Gastrocnemius medialis (tissue), 4 donors: ENCODE measurements at regions not wholly inside any gene's neighbourhood (a gene's known extent, or its start where the extent isn't known, plus 50 kb on each side); places are given as distances from the start of the nearest gene placed in this dataset.
"Not testable (repeated sequence)": the region's sequence is repeated elsewhere in the genome, so short reads cannot be mapped to it uniquely, and the experiment has no call there.

ENCODE experiments used
- ATAC-seq, 2 donors: fragments of 150-250 bp; one replicate each; pipeline ENCODE4 v1.9.1; 2016
- DNase-seq, 2 donors: peaks; one replicate each; pipeline ENCODE4 v3.0.0-alpha.2; 2019
- H3K27ac ChIP-seq, 4 donors: fragments of 200-600 bp; sonication (generic); 1 replicate in 1 of 4; 2 replicates in 3 of 4; pipeline ENCODE4 v1.5.1; 2016 to 2018; ENCODE audit warnings: mild to moderate bottlenecking in 2 of 4, moderate library complexity in 1 of 4
- H3K27me3 ChIP-seq, 3 donors: fragments of 200-600 bp; sonication (generic) in 2 of 3; 1 replicate in 1 of 3; 2 replicates in 2 of 3; pipeline versions ENCODE4 v1.5.1 to v1.6.0; 2016 to 2019; ENCODE audit warnings: mild to moderate bottlenecking in 1 of 3, moderate library complexity in 1 of 3
- H3K36me3 ChIP-seq, 2 donors: fragments of 200-600 bp; sonication (generic) in 1 of 2; one replicate each; pipeline ENCODE4 v1.5.1; 2017 to 2018
- H3K4me1 ChIP-seq, 2 donors: fragments of 200-600 bp; sonication (generic) in 1 of 2; one replicate each; pipeline ENCODE4 v1.5.1; 2016 to 2017; ENCODE audit warnings: mild to moderate bottlenecking in 2 of 2
- H3K4me3 ChIP-seq, 4 donors: fragments of 200-600 bp; sonication (generic) in 3 of 4; 1 replicate in 1 of 4; 2 replicates in 3 of 4; pipeline ENCODE4 v1.5.1; 2016 to 2019; ENCODE audit warnings: mild to moderate bottlenecking in 2 of 4
- H3K9me3 ChIP-seq, 3 donors: fragments of 200-600 bp; sonication (generic) in 2 of 3; 1 replicate in 1 of 3; 2 replicates in 2 of 3; pipeline ENCODE4 v1.5.1; 2016 to 2019
- CTCF ChIP-seq, 5 experiments: fragments of 450-650 bp in 3 of 5; fragments of 200-600 bp in 2 of 5; sonication (generic) in 2 of 5; IDR thresholded peaks in 4 of 5; conservative IDR thresholded peaks in 1 of 5; 1 replicate in 4 of 5; 2 replicates in 1 of 5; pipeline ENCODE4 v1.5.1; 2016 to 2019; ENCODE audit warnings: antibody characterized with exemption in 5 of 5, mild to moderate bottlenecking in 3 of 5, moderate library complexity in 3 of 5
- POLR2A ChIP-seq, 2 donors: fragments of 450-650 bp; IDR thresholded peaks; one replicate each; pipeline ENCODE4 v1.6.1; 2017; ENCODE audit warnings: antibody characterized with exemption in 2 of 2, mild to moderate bottlenecking in 2 of 2, moderate library complexity in 2 of 2
- in situ Hi-C, 4 donors: fragments of 200-750 bp; cut with MboI; loops; one replicate each; pipeline versions ENCODE4 v1.15.0 to v1.8.0; 2017; ENCODE audit warnings: low sequenced_read_pairs in 4 of 4
- intact Hi-C: fragments of 100-400 bp; cut with DNase I; formaldehyde crosslinking; loops from one replicate; pipeline ENCODE4 v1.15.1; 2023; ENCODE audit warnings: low total_unique reads

- no peaks in the 10 kb centered on the region for H3K27me3 ChIP-seq
- no peaks in the 10 kb centered on the region for H3K4me1 ChIP-seq
- H3K9me3 ChIP-seq, result no peaks in the 10 kb centered on the region
- no peak overlapping the region for H3K27ac ChIP-seq
- in situ Hi-C loops, result no loop called here
- TF ChIP-seq CTCF (IDR thresholded peaks at IDR 0.05 in 4 of 5, conservative IDR thresholded peaks at IDR 0.05 in 1 of 5) (no peak), POLR2A (IDR thresholded peaks at IDR 0.05) (no peak)
- no peak overlapping the region for H3K4me3 ChIP-seq
- ATAC-seq (no peak), DNase-seq (no peak)
- H3K36me3 ChIP-seq, result no peaks in the 10 kb centered on the region
- intact Hi-C loops, result no loop called here
Observed at GRCh38 chr3:22012471-22012870, 261.5 kb upstream of the ZNF385D start.

- no peaks in the 10 kb centered on the region for H3K4me1 ChIP-seq
- H3K4me3 ChIP-seq, result no peak overlapping the region
- in situ Hi-C loops (no loop called here), intact Hi-C loops (no loop called here)
- no peaks in the 10 kb centered on the region for H3K9me3 ChIP-seq
- no peak overlapping the region for H3K27ac ChIP-seq
- TF ChIP-seq POLR2A (IDR thresholded peaks at IDR 0.05) (no peak), CTCF (IDR thresholded peaks at IDR 0.05 in 4 of 5, conservative IDR thresholded peaks at IDR 0.05 in 1 of 5) (no peak)
- no peak for DNase-seq
- no peak for ATAC-seq
- no peaks in the 10 kb centered on the region for H3K27me3 ChIP-seq
- no peaks in the 10 kb centered on the region for H3K36me3 ChIP-seq
Observed at GRCh38 chr3:22013641-22014040, 262.6 kb upstream of the ZNF385D start.

GRCh38 chr3:22016197-22016596, 265.2 kb upstream of the ZNF385D start:
- TF ChIP-seq CTCF (IDR thresholded peaks at IDR 0.05 in 4 of 5, conservative IDR thresholded peaks at IDR 0.05 in 1 of 5) (no peak), POLR2A (IDR thresholded peaks at IDR 0.05) (no peak)
- DNase-seq (no peak), ATAC-seq (peak in 1 of 2 donors; percentile 42)
- Histone ChIP-seq H3K4me3 (no peak overlapping the region), H3K27ac (no peak overlapping the region), H3K27me3 (no peaks in the 10 kb centered on the region), H3K36me3 (no peaks in the 10 kb centered on the region), H3K9me3 (no peaks in the 10 kb centered on the region), H3K4me1 (no peaks in the 10 kb centered on the region)
- in situ Hi-C loops (no loop called here), intact Hi-C loops (no loop called here)

GRCh38 chr3:22024638-22025037, 273.6 kb upstream of the ZNF385D start:
- H3K9me3 ChIP-seq, H3K4me3 ChIP-seq, DNase-seq, ATAC-seq, H3K4me1 ChIP-seq, in situ Hi-C loops, intact Hi-C loops, H3K27ac ChIP-seq, H3K36me3 ChIP-seq, H3K27me3 ChIP-seq: not testable (repeated sequence)

GRCh38 chr3:22029480-22029879, 278.5 kb upstream of the ZNF385D start:
- H3K27me3 ChIP-seq, result no peaks in the 10 kb centered on the region
- H3K4me3 ChIP-seq, result no peak overlapping the region
- ATAC-seq (no peak), DNase-seq (no peak)
- H3K4me1 ChIP-seq, result no peaks in the 10 kb centered on the region
- in situ Hi-C loops, result no loop called here
- H3K36me3 ChIP-seq, result no peaks in the 10 kb centered on the region
- no peaks in the 10 kb centered on the region for H3K9me3 ChIP-seq
- no peak overlapping the region for H3K27ac ChIP-seq
- intact Hi-C loops, result no loop called here
- TF ChIP-seq CTCF (IDR thresholded peaks at IDR 0.05 in 4 of 5, conservative IDR thresholded peaks at IDR 0.05 in 1 of 5) (no peak), POLR2A (IDR thresholded peaks at IDR 0.05) (no peak)
